GM12872 (cell line): ENCODE measurements at regions not wholly inside any gene's neighbourhood (a gene's known extent, or its start where the extent isn't known, plus 50 kb on each side); places are given as distances from the start of the nearest gene placed in this dataset.

Source experiments
- CTCF ChIP-seq: IDR thresholded peaks from 3 replicates; pipeline ENCODE4 v1.5.1; 2011; ENCODE audit warnings: low read depth, mild to moderate bottlenecking, low read length, moderate library complexity; ENCODE audit not compliant: insufficient read depth

GRCh38 chr6:137808836-137809315, 58.2 kb upstream of the TNFAIP3 start:
- no peak for TF ChIP-seq CTCF

- no peak for TF ChIP-seq CTCF
Measured at GRCh38 chr6:137810554-137811120, 56.4 kb upstream of the TNFAIP3 start.

GRCh38 chr6:137811121-137811915, 55.7 kb upstream of the TNFAIP3 start:
- no peak for TF ChIP-seq CTCF

- TF ChIP-seq CTCF, result no peak
Measured at GRCh38 chr6:137811916-137812553, 55.0 kb upstream of the TNFAIP3 start.

- TF ChIP-seq CTCF, result no peak
Measured at GRCh38 chr6:137813308-137813970, 53.6 kb upstream of the TNFAIP3 start.

GRCh38 chr6:137815692-137816091, 51.4 kb upstream of the TNFAIP3 start:
- TF ChIP-seq CTCF, result no peak

- TF ChIP-seq CTCF, result no peak
Measured at GRCh38 chr6:137816133-137816579, 50.9 kb upstream of the TNFAIP3 start.
